Activated naive CD8-positive, alpha-beta T cell treated with anti-CD3 and anti-CD28 coated beads, Interleukin-2, amount 10 ng/mL, durations not matched to agents 7 days and 5 days (primary cell): ENCODE measurements at regions not wholly inside any gene's neighbourhood (a gene's known extent, or its start where the extent isn't known, plus 50 kb on each side); places are given as distances from the start of the nearest gene placed in this dataset.

Experiments used
- ATAC-seq: fragments of 150-1000 bp; cut with Tn5 transposase; one replicate; pipeline ENCODE4 v1.10.0; 2021; ENCODE audit warnings: low read depth, moderate library complexity
- POLR2A ChIA-PET: fragments of 350-600 bp; sonication (Branson Sonifier 250); formaldehyde crosslinking; loops from one replicate; lab custom pipeline; 2021; ENCODE audit warnings: antibody characterized with exemption; lab: Charles Lee
- DNase-seq: peaks from one replicate; pipeline ENCODE4 v3.0.0; 2021
- H3K27ac Mint-ChIP-seq: one replicate; pipeline ENCODE4 v1.8.0; 2022; ENCODE audit warnings: mild to moderate bottlenecking, mixed read lengths
- H3K27me3 Mint-ChIP-seq: one replicate; pipeline ENCODE4 v1.8.0; 2022; ENCODE audit warnings: mild to moderate bottlenecking, moderate library complexity, mixed read lengths
- H3K36me3 Mint-ChIP-seq: one replicate; pipeline ENCODE4 v1.8.0; 2021; ENCODE audit warnings: mild to moderate bottlenecking, mixed read lengths
- H3K4me1 Mint-ChIP-seq: one replicate; pipeline ENCODE4 v1.8.0; 2021; ENCODE audit warnings: mixed read lengths
- H3K4me3 Mint-ChIP-seq: one replicate; pipeline ENCODE4 v1.8.0; 2022; ENCODE audit warnings: mild to moderate bottlenecking, moderate library complexity, mixed read lengths
- H3K9me3 Mint-ChIP-seq: one replicate; pipeline ENCODE4 v1.8.0; 2021; ENCODE audit warnings: mixed read lengths

DNA sequence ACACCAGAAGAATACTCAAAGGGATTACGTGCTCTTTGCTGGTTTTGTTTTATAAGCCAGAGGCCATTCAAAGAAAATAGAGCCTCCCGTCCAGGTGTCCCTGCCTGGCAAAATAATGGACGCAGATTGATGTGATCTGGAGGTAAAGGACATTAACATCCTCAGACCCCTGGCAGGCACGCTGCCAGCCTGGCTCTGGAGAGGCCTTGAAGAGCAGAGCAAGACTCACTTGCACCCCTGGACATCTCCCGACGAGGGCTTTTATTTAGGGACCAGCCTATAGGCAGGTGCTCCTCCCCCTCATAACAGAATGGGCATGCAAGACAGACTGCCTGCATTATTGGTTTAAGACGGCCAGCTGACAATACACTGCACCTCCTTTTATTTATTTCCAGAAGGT, 291.3 kb downstream of the BCL11A start:
- peaks cover 4% of the 10 kb centered on the region for H3K9me3 Mint-ChIP-seq
- H3K4me1 Mint-ChIP-seq: no peaks in the 10 kb centered on the region
- H3K36me3 Mint-ChIP-seq: no peaks in the 10 kb centered on the region
- H3K27me3 Mint-ChIP-seq: peaks cover 2% of the 10 kb centered on the region
- H3K27ac Mint-ChIP-seq: no peak overlapping the region
- ATAC-seq (no peak), DNase-seq (no peak)
- no peak overlapping the region for H3K4me3 Mint-ChIP-seq
- POLR2A ChIA-PET: no interaction called here

DNA sequence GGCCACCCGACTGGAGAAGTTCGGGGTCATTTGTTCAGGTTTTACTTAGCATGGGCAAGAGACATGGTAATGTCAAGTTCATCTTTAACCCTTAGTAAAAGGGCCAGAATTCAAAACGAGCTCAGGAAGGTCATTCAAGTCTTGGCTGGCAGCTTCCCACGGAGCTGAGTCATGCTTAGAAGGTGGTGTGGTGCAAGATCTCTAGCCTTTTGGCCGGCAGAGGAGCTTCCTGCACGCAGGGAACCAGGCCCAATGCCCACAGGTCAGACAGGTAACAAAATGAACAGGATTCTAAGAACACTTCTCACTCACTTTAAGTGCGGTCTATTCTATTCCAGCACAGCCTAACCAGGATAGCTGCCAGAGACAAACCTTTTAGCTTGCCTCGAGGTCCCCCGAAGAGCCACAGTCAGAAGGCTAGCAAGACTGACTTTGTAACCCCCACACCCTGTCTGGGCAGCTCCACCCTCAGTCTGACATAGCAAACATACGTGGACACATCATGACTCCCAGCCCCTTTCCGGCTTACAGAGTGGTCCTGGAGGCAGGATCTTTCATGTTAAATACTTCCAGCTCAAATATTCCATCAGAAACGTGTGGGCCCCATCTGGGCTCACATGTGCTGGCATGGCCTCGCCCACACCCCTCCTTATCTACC, 292.7 kb downstream of the BCL11A start:
- Mint-ChIP-seq H3K4me3 (no peak overlapping the region), H3K27me3 (peaks cover 2% of the 10 kb centered on the region), H3K27ac (no peak overlapping the region)

DNA sequence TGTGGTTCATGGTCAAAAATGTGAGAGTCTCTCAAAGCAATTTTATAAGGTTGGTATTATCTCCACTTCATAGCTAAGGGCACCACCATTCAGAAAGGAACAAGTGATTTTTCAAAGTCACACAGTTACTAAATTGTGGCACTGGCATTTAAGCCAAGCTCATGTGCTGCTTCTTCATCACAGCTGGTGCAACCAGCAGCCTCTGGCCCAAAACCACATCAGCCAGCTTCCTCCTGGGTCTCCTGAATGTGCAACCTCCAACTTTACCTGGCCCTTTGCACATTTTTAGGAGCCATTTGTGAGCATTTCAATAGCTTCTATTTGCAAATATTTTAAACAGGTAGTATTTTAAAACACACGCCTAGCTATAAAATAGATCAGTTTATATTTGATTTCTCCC, 293.7 kb downstream of the BCL11A start:
- Mint-ChIP-seq H3K4me3 (no peak overlapping the region), H3K4me1 (no peaks in the 10 kb centered on the region), H3K27me3 (peaks cover 2% of the 10 kb centered on the region), H3K36me3 (no peaks in the 10 kb centered on the region), H3K27ac (no peak overlapping the region), H3K9me3 (no peaks in the 10 kb centered on the region)
- no peak for DNase-seq
- no peak for ATAC-seq
- POLR2A ChIA-PET: no interaction called here

More for the DNA sequence above, 292.7 kb downstream of the BCL11A start:
- Mint-ChIP-seq H3K9me3 (peaks cover 4% of the 10 kb centered on the region), H3K36me3 (no peaks in the 10 kb centered on the region), H3K4me1 (no peaks in the 10 kb centered on the region)
- DNase-seq (no peak), ATAC-seq (no peak)
- POLR2A ChIA-PET: no interaction called here

- no peak overlapping the region for H3K4me3 Mint-ChIP-seq
- no peaks in the 10 kb centered on the region for H3K27me3 Mint-ChIP-seq
- POLR2A ChIA-PET: no interaction called here
- no peaks in the 10 kb centered on the region for H3K9me3 Mint-ChIP-seq
- no peak overlapping the region for H3K27ac Mint-ChIP-seq
- H3K36me3 Mint-ChIP-seq: no peaks in the 10 kb centered on the region
- no peak for DNase-seq
- ATAC-seq: no peak
- H3K4me1 Mint-ChIP-seq: no peaks in the 10 kb centered on the region
Measured at GRCh38 chr2:60252581-60253150, 300.8 kb downstream of the BCL11A start.

DNA sequence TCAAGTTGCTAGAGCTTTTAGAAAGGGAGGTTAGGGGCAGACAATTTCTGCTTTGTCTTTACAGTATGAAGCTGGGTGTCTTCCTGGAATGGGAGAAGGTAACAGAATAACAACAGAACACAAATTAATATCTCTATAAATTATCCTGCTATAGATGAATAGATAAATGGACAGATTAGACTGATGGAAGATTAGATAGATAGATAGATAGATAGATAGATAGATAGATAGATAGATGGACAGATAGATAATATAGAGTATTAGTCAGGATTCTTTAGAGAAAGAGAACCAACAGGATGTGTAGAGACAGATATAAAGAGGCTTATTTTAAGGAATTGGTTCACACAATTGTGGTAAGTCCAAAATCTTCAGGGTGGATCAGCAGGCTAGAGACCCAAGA, 302.2 kb downstream of the BCL11A start:
- Mint-ChIP-seq H3K9me3 (no peaks in the 10 kb centered on the region), H3K36me3 (no peaks in the 10 kb centered on the region), H3K4me3 (no peak overlapping the region), H3K4me1 (no peaks in the 10 kb centered on the region), H3K27me3 (no peaks in the 10 kb centered on the region), H3K27ac (no peak overlapping the region)
- DNase-seq: no peak
- no peak for ATAC-seq
- POLR2A ChIA-PET: no interaction called here

- Mint-ChIP-seq H3K4me1 (no peaks in the 10 kb centered on the region), H3K9me3 (no peaks in the 10 kb centered on the region), H3K27ac (no peak overlapping the region), H3K36me3 (no peaks in the 10 kb centered on the region), H3K4me3 (no peak overlapping the region), H3K27me3 (no peaks in the 10 kb centered on the region)
- DNase-seq (no peak), ATAC-seq (no peak)
- POLR2A ChIA-PET: no interaction called here
Measured at GRCh38 chr2:60249879-60250278, 303.6 kb downstream of the BCL11A start.

- no peaks in the 10 kb centered on the region for H3K4me1 Mint-ChIP-seq
- no peaks in the 10 kb centered on the region for H3K9me3 Mint-ChIP-seq
- POLR2A ChIA-PET: no interaction called here
- H3K36me3 Mint-ChIP-seq: no peaks in the 10 kb centered on the region
- peaks cover 2% of the 10 kb centered on the region for H3K27me3 Mint-ChIP-seq
- no peak overlapping the region for H3K4me3 Mint-ChIP-seq
- DNase-seq: no peak
- no peak for ATAC-seq
- no peak overlapping the region for H3K27ac Mint-ChIP-seq
Measured at GRCh38 chr2:60247471-60247870, 306.0 kb downstream of the BCL11A start.

GRCh38 chr2:60246583-60246982, 306.9 kb downstream of the BCL11A start:
- no peaks in the 10 kb centered on the region for H3K4me1 Mint-ChIP-seq
- POLR2A ChIA-PET: no interaction called here
- no peaks in the 10 kb centered on the region for H3K9me3 Mint-ChIP-seq
- DNase-seq: no peak
- no peak overlapping the region for H3K4me3 Mint-ChIP-seq
- peaks cover 2% of the 10 kb centered on the region for H3K27me3 Mint-ChIP-seq
- no peak overlapping the region for H3K27ac Mint-ChIP-seq
- no peaks in the 10 kb centered on the region for H3K36me3 Mint-ChIP-seq
- ATAC-seq: no peak

DNA sequence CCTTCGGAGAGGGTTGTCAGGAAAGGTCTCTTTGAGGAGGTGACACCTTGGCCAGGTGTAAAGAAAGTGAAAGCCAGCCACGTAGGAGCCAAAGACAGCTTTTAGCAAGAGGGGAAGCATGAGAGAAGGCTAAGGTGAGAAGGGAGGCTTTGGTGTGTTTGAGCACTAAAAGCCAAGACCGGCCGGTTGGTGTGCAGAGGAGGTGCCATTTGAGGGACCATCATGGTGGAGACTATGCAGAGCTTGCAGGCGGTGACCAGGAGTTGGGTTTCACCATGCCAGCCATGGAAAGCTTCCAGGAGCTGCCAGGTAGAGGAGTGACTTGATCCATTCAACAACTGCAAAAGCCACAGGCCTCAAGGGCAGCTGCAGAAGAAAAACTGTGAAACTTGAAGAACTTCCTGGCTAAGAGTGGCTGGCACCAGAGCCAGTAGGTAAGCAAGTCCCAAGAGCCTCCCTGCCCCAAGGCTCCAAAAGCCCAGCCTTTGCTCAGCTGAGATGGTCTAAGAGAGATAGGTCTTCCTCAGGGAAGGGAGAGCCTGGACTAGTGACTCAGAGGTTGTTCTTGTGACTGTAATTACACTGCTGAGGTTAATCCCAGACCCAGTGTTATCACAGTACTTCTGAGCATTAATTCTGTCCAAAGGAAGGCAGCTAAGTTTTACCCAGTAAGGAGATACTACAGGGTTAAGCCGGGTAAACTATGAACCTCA, 319.0 kb downstream of the BCL11A start:
- no peak overlapping the region for H3K27ac Mint-ChIP-seq
- H3K27me3 Mint-ChIP-seq: no peaks in the 10 kb centered on the region
- H3K9me3 Mint-ChIP-seq: peaks cover 13% of the 10 kb centered on the region
- H3K36me3 Mint-ChIP-seq: peaks cover 2% of the 10 kb centered on the region
- no peaks in the 10 kb centered on the region for H3K4me1 Mint-ChIP-seq
- DNase-seq (no peak), ATAC-seq (no peak)
- POLR2A ChIA-PET: no interaction called here
- no peak overlapping the region for H3K4me3 Mint-ChIP-seq

- H3K4me1 Mint-ChIP-seq: no peaks in the 10 kb centered on the region
- H3K9me3 Mint-ChIP-seq: peaks cover 12% of the 10 kb centered on the region
- DNase-seq (no peak), ATAC-seq (no peak)
- no peak overlapping the region for H3K4me3 Mint-ChIP-seq
- H3K27me3 Mint-ChIP-seq: no peaks in the 10 kb centered on the region
- H3K27ac Mint-ChIP-seq: no peak overlapping the region
- no peaks in the 10 kb centered on the region for H3K36me3 Mint-ChIP-seq
- POLR2A ChIA-PET: no interaction called here
Measured at GRCh38 chr2:60230596-60230995, 322.9 kb downstream of the BCL11A start.

- ATAC-seq (no peak), DNase-seq (no peak)
- Mint-ChIP-seq H3K27me3 (no peaks in the 10 kb centered on the region), H3K27ac (no peak overlapping the region), H3K9me3 (peaks cover 12% of the 10 kb centered on the region), H3K4me3 (no peak overlapping the region), H3K4me1 (no peaks in the 10 kb centered on the region), H3K36me3 (no peaks in the 10 kb centered on the region)
- POLR2A ChIA-PET: no interaction called here
Measured at GRCh38 chr2:60230037-60230436, 323.4 kb downstream of the BCL11A start.

DNA sequence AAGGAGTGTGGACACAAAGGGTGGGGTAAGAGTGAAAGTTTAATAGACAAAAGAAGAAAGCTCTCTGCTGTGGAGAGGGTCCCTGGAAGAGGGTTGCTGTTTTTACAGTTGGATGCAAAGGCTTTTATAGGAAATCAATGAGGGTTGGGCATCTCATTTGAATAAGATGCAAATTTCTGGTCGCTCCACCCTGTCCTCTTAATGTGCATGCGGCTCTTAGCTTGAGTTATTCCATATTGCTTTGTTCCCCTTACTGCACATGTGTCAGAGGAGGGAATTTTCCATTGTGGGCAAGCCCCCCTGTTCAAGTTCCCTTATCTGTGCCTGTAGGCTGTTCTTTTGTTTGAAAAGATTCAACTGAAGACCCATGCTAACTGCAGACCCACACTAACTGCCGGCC, 326.5 kb downstream of the BCL11A start:
- POLR2A ChIA-PET: no interaction called here

GRCh38 chr2:60226191-60226590, 327.3 kb downstream of the BCL11A start:
- H3K4me3 Mint-ChIP-seq: no peak overlapping the region
- POLR2A ChIA-PET: no interaction called here

More for the DNA sequence above, 326.5 kb downstream of the BCL11A start:
- peaks cover 7% of the 10 kb centered on the region for H3K9me3 Mint-ChIP-seq
- H3K36me3 Mint-ChIP-seq: no peaks in the 10 kb centered on the region
- H3K27ac Mint-ChIP-seq: no peak overlapping the region
- ATAC-seq (no peak), DNase-seq (no peak)
- H3K4me1 Mint-ChIP-seq: no peaks in the 10 kb centered on the region
- H3K4me3 Mint-ChIP-seq: no peak overlapping the region
- H3K27me3 Mint-ChIP-seq: no peaks in the 10 kb centered on the region

DNA sequence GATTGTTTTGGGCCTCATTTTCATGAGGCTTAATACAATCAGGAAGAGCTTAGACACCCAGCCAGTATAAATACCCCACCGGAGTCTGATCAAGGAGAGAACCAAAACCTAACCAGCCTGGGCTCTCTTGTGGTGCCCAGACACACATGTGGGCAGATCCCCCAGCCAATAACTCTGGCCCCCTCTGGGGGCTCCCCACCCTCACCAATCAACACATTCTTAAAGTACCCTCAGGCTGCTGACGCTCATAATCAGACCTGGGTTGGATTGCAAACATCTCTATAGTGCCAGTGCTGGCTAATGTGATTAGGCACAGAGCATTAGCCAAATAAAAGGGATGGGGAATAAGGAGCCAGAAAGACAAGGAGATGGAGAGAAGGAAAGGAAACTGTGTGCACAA, 329.6 kb downstream of the BCL11A start:
- ATAC-seq: no peak
- Mint-ChIP-seq H3K27ac (no peak overlapping the region), H3K36me3 (no peaks in the 10 kb centered on the region), H3K27me3 (no peaks in the 10 kb centered on the region), H3K9me3 (no peaks in the 10 kb centered on the region), H3K4me1 (no peaks in the 10 kb centered on the region), H3K4me3 (no peak overlapping the region)
- POLR2A ChIA-PET: no interaction called here
- DNase-seq: no peak

More at GRCh38 chr2:60226191-60226590, 327.3 kb downstream of the BCL11A start:
- ATAC-seq (no peak), DNase-seq (no peak)
- H3K4me1 Mint-ChIP-seq: no peaks in the 10 kb centered on the region
- H3K36me3 Mint-ChIP-seq: no peaks in the 10 kb centered on the region
- no peaks in the 10 kb centered on the region for H3K27me3 Mint-ChIP-seq
- peaks cover 5% of the 10 kb centered on the region for H3K9me3 Mint-ChIP-seq
- no peak overlapping the region for H3K27ac Mint-ChIP-seq
